Neural cell (in vitro differentiated cells): ENCODE measurements at regions not wholly inside any gene's neighbourhood (a gene's known extent, or its start where the extent isn't known, plus 50 kb on each side); places are given as distances from the start of the nearest gene placed in this dataset.

Experiments
- H2AFZ ChIP-seq: fragments of 200-600, 300-800 bp; sonication (generic), shearing (Covaris generic); 2 replicates; pipeline ENCODE4 v1.6.0; 2014; ENCODE audit warnings: low read depth, mild to moderate bottlenecking, antibody characterized with exemption, low read length, moderate library complexity
- H3F3A ChIP-seq: fragments of 200-600 bp; shearing (Covaris generic); 2 replicates; pipeline ENCODE4 v1.6.1; 2016; ENCODE audit warnings: mild to moderate bottlenecking, moderate library complexity, mixed read lengths, antibody characterized with exemption, low read length; ENCODE audit not compliant: insufficient read depth, poor library complexity, severe bottlenecking
- H3K27ac ChIP-seq: fragments of 200-600, 300-800 bp; sonication (generic), shearing (Covaris generic); 2 replicates; pipeline ENCODE4 v1.5.1; 2014; ENCODE audit warnings: mild to moderate bottlenecking, low read length, moderate library complexity
- H3K27me3 ChIP-seq: fragments of 300-800, 200-600 bp; sonication (generic), shearing (Covaris generic); 2 replicates; pipeline ENCODE4 v1.6.0; 2014; ENCODE audit warnings: mild to moderate bottlenecking, low read depth, low read length, moderate library complexity; ENCODE audit not compliant: insufficient read depth
- H3K36me3 ChIP-seq: fragments of 300-800, 200-600 bp; sonication (generic), shearing (Covaris generic); 2 replicates; pipeline ENCODE4 v1.5.1; 2014; ENCODE audit warnings: mild to moderate bottlenecking, antibody characterized with exemption, low read length, moderate library complexity; ENCODE audit not compliant: insufficient read depth
- H3K4me2 ChIP-seq: fragments of 300-800, 200-600 bp; sonication (generic), shearing (Covaris generic); 2 replicates; pipeline ENCODE4 v1.6.0; 2014; ENCODE audit warnings: mild to moderate bottlenecking, low read length
- H3K4me3 ChIP-seq: fragments of 300-800, 200-600 bp; sonication (generic), shearing (Covaris generic); 2 replicates; pipeline ENCODE4 v1.5.1; 2014; ENCODE audit warnings: mild to moderate bottlenecking, low read length, moderate library complexity
- H3K79me2 ChIP-seq: fragments of 200-600 bp; shearing (Covaris generic); replicated peaks from 2 replicates; pipeline ENCODE4 v1.6.0; 2014; ENCODE audit warnings: mild to moderate bottlenecking, low read length, moderate library complexity; ENCODE audit not compliant: insufficient read depth
- H3K9ac ChIP-seq: fragments of 300-800, 200-600 bp; sonication (generic), shearing (Covaris generic); 2 replicates; pipeline ENCODE4 v1.6.1; 2016; ENCODE audit warnings: mild to moderate bottlenecking, low read length, mixed read lengths
- H3K9me2 ChIP-seq: fragments of 200-600 bp; shearing (Covaris generic); 2 replicates; pipeline ENCODE4 v1.6.1; 2016; ENCODE audit warnings: mild to moderate bottlenecking, low read length, mixed read lengths; ENCODE audit not compliant: insufficient read depth
- H3K9me3 ChIP-seq: fragments of 200-600, 300-800 bp; sonication (generic), shearing (Covaris generic); 2 replicates; pipeline ENCODE4 v1.6.1; 2016; ENCODE audit warnings: mild to moderate bottlenecking, mixed run types, low read length, moderate library complexity, mixed read lengths
- H4K20me1 ChIP-seq: fragments of 200-600 bp; shearing (Covaris generic); 2 replicates; pipeline ENCODE4 v1.6.1; 2016; ENCODE audit warnings: mild to moderate bottlenecking, mixed run types; ENCODE audit not compliant: insufficient read depth
- CTCF ChIP-seq: fragments of 450-650 bp; IDR thresholded peaks from 2 replicates; pipeline ENCODE4 v1.5.1; 2014; ENCODE audit warnings: antibody characterized with exemption, mild to moderate bottlenecking, moderate library complexity; ENCODE audit not compliant: poor library complexity, severe bottlenecking
- EP300 ChIP-seq: fragments of 450-650 bp; conservative IDR thresholded peaks from 2 replicates; pipeline ENCODE4 v1.6.1; 2014; ENCODE audit warnings: antibody characterized with exemption, mild to moderate bottlenecking, moderate library complexity; ENCODE audit not compliant: poor library complexity, severe bottlenecking
- EZH2 ChIP-seq: fragments of 200-600, 300-800 bp; shearing (Covaris generic), sonication (generic); IDR thresholded peaks from 2 replicates; pipeline ENCODE4 v1.6.1; 2014; ENCODE audit warnings: antibody characterized with exemption, low read length, borderline replicate concordance, mild to moderate bottlenecking; ENCODE audit not compliant: insufficient read depth, poor library complexity, severe bottlenecking
- MXI1 ChIP-seq: fragments of 450-650 bp; conservative IDR thresholded peaks from 2 replicates; pipeline ENCODE4 v1.6.1; 2014; ENCODE audit warnings: antibody characterized with exemption, mild to moderate bottlenecking; ENCODE audit not compliant: poor library complexity, severe bottlenecking
- POLR2AphosphoS5 ChIP-seq: IDR thresholded peaks from 2 replicates; pipeline ENCODE4 v1.6.1; 2012
- RAD21 ChIP-seq: fragments of 450-650 bp; conservative IDR thresholded peaks from 2 replicates; pipeline ENCODE4 v1.6.1; 2014; ENCODE audit warnings: antibody characterized with exemption, mild to moderate bottlenecking, moderate library complexity
- REST ChIP-seq: IDR thresholded peaks from 2 replicates; pipeline ENCODE4 v1.6.1; 2012; ENCODE audit warnings: borderline replicate concordance
- SMC3 ChIP-seq: fragments of 450-650 bp; conservative IDR thresholded peaks from 2 replicates; pipeline ENCODE4 v1.6.1; 2014; ENCODE audit warnings: antibody characterized with exemption, mild to moderate bottlenecking, moderate library complexity; ENCODE audit not compliant: poor library complexity
- TAF1 ChIP-seq: IDR thresholded peaks from 2 replicates; pipeline ENCODE4 v1.6.1; 2012; ENCODE audit warnings: low read depth

GRCh38 chr7:438361-438760 is 81.3 kb downstream of the PDGFA start:
- Histone ChIP-seq H3K27ac (no peak overlapping the region), H3K9me2 (no peaks in the 10 kb centered on the region), H3K4me3 (no peak overlapping the region), H3K9me3 (no peaks in the 10 kb centered on the region), H3F3A (no peaks in the 10 kb centered on the region), H3K4me2 (no peak overlapping the region), H4K20me1 (no peaks in the 10 kb centered on the region), H2AFZ (no peak overlapping the region), H3K9ac (no peak overlapping the region), H3K36me3 (no peaks in the 10 kb centered on the region), H3K79me2 (no peaks in the 10 kb centered on the region), H3K27me3 (no peaks in the 10 kb centered on the region)
- TF ChIP-seq EZH2 (no peak), EP300 (no peak), CTCF (no peak), SMC3 (no peak), TAF1 (no peak), RAD21 (no peak), POLR2AphosphoS5 (no peak), REST (no peak), MXI1 (no peak)

- no peaks in the 10 kb centered on the region for H3F3A ChIP-seq
- no peak overlapping the region for H3K9ac ChIP-seq
- no peaks in the 10 kb centered on the region for H3K79me2 ChIP-seq
- H3K9me2 ChIP-seq = no peaks in the 10 kb centered on the region
- no peaks in the 10 kb centered on the region for H3K36me3 ChIP-seq
- H3K9me3 ChIP-seq = no peaks in the 10 kb centered on the region
- no peak overlapping the region for H3K4me2 ChIP-seq
- TF ChIP-seq TAF1 (no peak), POLR2AphosphoS5 (no peak), EZH2 (no peak), CTCF (no peak), MXI1 (no peak)
- no peak overlapping the region for H3K27ac ChIP-seq
- no peak overlapping the region for H3K4me3 ChIP-seq
- H4K20me1 ChIP-seq = no peaks in the 10 kb centered on the region
- H2AFZ ChIP-seq = no peak overlapping the region
- H3K27me3 ChIP-seq = no peaks in the 10 kb centered on the region
Observed at GRCh38 chr7:438916-439315, 80.7 kb downstream of the PDGFA start.
